ENCODE measurements at regions not wholly inside any gene's neighbourhood (a gene's known extent, or its start where the extent isn't known, plus 50 kb on each side); places are given as distances from the start of the nearest gene placed in this dataset.

DNA sequence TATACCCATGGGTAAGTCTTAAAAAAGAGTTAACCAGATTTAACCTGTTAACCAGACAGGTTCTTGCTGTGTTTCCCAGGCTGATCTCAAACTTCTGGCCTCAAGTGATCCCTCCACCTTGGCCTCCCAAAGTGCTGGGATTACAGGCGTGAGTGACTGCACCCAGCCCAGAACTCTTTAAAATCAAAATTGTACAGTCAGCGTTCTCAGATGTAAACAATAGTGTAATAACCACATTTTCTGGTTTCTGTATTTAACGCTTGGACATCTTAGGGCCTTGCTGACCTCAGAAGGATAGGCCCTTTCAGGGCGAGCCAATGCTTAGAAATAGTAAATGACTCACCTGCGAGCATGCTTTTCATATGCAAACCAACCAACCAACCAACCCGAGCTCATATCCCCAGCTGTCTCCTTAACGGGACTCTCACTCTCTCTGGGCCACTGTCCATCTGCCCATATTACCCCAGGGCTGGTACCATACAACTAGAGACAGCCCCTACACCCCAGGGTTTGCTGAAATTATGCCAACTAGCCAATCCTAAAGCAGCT is 415.0 kb upstream of the XYLT1 start:
- no peak overlapping the region for H3K27ac ChIP-seq
- no peaks in the 10 kb centered on the region for H3K4me1 ChIP-seq
- no peaks in the 10 kb centered on the region for H3K27me3 ChIP-seq
- H3K36me3 ChIP-seq (ENCODE audit: low read depth, missing control alignments): no peaks in the 10 kb centered on the region
- no peaks in the 10 kb centered on the region for H3K9me3 ChIP-seq
- TF ChIP-seq, protein P1, sequence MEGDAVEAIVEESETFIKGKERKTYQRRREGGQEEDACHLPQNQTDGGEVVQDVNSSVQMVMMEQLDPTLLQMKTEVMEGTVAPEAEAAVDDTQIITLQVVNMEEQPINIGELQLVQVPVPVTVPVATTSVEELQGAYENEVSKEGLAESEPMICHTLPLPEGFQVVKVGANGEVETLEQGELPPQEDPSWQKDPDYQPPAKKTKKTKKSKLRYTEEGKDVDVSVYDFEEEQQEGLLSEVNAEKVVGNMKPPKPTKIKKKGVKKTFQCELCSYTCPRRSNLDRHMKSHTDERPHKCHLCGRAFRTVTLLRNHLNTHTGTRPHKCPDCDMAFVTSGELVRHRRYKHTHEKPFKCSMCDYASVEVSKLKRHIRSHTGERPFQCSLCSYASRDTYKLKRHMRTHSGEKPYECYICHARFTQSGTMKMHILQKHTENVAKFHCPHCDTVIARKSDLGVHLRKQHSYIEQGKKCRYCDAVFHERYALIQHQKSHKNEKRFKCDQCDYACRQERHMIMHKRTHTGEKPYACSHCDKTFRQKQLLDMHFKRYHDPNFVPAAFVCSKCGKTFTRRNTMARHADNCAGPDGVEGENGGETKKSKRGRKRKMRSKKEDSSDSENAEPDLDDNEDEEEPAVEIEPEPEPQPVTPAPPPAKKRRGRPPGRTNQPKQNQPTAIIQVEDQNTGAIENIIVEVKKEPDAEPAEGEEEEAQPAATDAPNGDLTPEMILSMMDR (IDR thresholded peaks at IDR 0.05): no peak
- TF ChIP-seq POLR2A (IDR thresholded peaks at IDR 0.05): no peak
- intact Hi-C loops (cut with DNase I; ENCODE audit: low total_unique reads): no loop called here
- no peak for DNase-seq
- WGBS, 2 donors: 83% methylated on average over 7 of the region's 7 CpGs
- H3K4me3 ChIP-seq: no peak overlapping the region

DNA sequence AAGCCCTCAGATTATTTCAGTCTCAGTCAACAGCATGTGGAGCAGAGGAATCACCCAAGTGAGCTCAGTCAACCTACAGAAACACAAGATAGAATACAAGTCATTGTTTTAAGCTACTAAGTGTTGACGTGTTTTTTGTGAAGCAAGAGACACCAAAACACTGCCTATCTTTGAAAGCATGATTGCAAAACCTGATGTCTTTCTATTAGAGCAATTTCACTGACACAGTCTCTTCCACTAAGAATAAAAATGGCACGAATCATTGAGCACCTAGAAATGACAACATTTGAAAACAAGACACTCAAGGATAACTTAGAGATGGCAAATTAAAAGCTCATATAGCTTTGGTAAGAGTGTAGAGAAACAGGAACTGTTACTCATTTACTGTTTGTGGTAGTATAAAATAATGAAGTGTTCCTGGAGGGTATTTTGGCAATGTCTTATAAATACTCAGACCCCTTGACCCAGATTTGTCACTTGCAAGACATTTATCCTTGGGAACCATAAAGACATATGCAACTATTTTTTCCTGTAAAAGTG is 407.1 kb upstream of the XYLT1 start:
- H3K4me1 ChIP-seq: no peaks in the 10 kb centered on the region
- 83 to 86% methylated on average over 2 of the region's 2 CpGs for WGBS, 2 donors
- H3K27ac ChIP-seq: no peak overlapping the region
- H3K27me3 ChIP-seq: no peaks in the 10 kb centered on the region
- no peaks in the 10 kb centered on the region for H3K9me3 ChIP-seq
- intact Hi-C loops (cut with DNase I; ENCODE audit: low total_unique reads): no loop called here
- no peak overlapping the region for H3K4me3 ChIP-seq
- TF ChIP-seq POLR2A (IDR thresholded peaks at IDR 0.05): no peak
- TF ChIP-seq, protein P1 (IDR thresholded peaks at IDR 0.05): no peak
- no peak for DNase-seq
- no peaks in the 10 kb centered on the region for H3K36me3 ChIP-seq (ENCODE audit: low read depth, missing control alignments)

DNA sequence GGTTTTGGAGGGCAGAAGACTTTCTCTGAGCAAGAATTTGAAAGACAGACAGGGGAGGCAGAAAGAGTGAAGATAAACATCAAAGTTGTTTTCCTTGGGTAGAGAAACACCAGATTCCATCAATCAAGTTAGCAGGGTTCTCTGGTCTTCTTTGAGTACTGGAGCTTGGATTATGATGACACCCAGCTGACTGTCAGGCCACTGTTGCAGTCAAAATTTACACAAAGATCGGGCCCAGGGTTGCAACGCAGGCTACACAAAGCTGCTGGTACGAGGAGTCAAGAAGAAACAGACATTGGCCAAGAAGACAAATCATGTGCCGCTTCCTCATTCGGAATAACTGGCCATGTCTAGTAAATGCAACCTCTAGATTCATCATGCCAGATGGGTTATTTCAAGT is 396.2 kb upstream of the XYLT1 start:
- WGBS, 2 donors: 41 to 44% methylated on average over 5 of the region's 5 CpGs
- H3K36me3 ChIP-seq (ENCODE audit: low read depth, missing control alignments): no peaks in the 10 kb centered on the region
- H3K4me1 ChIP-seq: no peaks in the 10 kb centered on the region
- no peaks in the 10 kb centered on the region for H3K27me3 ChIP-seq
- TF ChIP-seq, protein P1 (IDR thresholded peaks at IDR 0.05): no peak
- TF ChIP-seq POLR2A (IDR thresholded peaks at IDR 0.05): no peak
- H3K4me3 ChIP-seq: no peak overlapping the region
- H3K27ac ChIP-seq: no peak overlapping the region
- intact Hi-C loops (cut with DNase I; ENCODE audit: low total_unique reads): no loop called here
- no peak for DNase-seq
- H3K9me3 ChIP-seq: no peaks in the 10 kb centered on the region

DNA sequence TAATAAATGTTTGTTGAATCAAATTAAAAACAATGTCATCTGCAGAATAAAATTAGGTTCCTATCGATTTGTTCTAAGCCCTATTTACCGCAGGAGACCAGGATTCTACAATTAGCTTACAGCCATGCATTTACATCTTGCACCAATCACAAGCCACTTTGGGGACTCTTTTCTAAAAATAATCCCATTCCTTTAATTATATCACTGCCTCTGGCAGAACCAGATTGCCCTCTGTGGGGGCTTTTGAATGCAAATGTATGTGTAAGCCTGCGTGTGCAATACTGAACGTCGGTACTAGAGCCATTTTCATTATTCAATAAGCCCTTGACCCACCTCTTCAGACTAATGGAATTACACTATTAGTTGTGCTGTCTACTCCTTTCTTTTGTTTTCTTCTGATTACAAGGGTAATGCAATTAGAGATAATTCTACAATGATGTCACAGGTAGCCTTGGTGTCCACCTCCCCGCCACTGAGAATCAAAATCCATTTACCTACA is 391.3 kb upstream of the XYLT1 start:
- no peaks in the 10 kb centered on the region for H3K27me3 ChIP-seq
- intact Hi-C loops (cut with DNase I; ENCODE audit: low total_unique reads): no loop called here
- H3K9me3 ChIP-seq: no peaks in the 10 kb centered on the region
- H3K27ac ChIP-seq: no peak overlapping the region
- H3K4me1 ChIP-seq: no peaks in the 10 kb centered on the region
- no peaks in the 10 kb centered on the region for H3K36me3 ChIP-seq (ENCODE audit: low read depth, missing control alignments)
- TF ChIP-seq POLR2A (IDR thresholded peaks at IDR 0.05): no peak
- TF ChIP-seq, protein P1 (IDR thresholded peaks at IDR 0.05): no peak
- WGBS, 2 donors: 91 to 95% methylated on average over 6 of the region's 6 CpGs
- no peak overlapping the region for H3K4me3 ChIP-seq
- no peak for DNase-seq

DNA sequence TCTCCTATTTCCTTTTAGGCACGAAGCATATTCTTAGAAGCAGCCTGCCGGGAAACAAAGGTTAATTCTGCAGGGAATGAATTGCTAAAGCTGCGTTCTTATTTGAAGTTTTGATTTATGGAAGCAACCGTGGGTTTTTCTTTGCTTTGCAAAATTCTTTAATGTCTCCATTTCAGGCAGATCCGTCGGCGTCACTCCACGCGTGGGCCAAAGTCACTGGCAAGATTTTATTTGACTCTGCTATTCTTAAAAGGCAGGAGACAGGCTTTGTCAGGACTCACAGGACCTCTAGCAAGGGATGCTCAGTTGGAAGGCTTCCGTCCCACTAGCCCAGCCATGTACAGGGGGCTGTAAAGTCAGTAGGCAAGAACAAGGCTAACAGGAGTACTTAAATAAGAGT is 387.3 kb upstream of the XYLT1 start:
- intact Hi-C loops (cut with DNase I; ENCODE audit: low total_unique reads): no loop called here
- 50 to 56% methylated on average over 10 of the region's 10 CpGs for WGBS, 2 donors
- H3K4me1 ChIP-seq: no peaks in the 10 kb centered on the region

More for the DNA sequence above, 387.3 kb upstream of the XYLT1 start:
- no peak overlapping the region for H3K27ac ChIP-seq
- H3K36me3 ChIP-seq (ENCODE audit: low read depth, missing control alignments): no peaks in the 10 kb centered on the region
- H3K4me3 ChIP-seq: no peak overlapping the region
- no peaks in the 10 kb centered on the region for H3K27me3 ChIP-seq
- no peak for DNase-seq
- TF ChIP-seq, protein P1 (IDR thresholded peaks at IDR 0.05): no peak
- TF ChIP-seq POLR2A (IDR thresholded peaks at IDR 0.05): no peak
- H3K9me3 ChIP-seq: no peaks in the 10 kb centered on the region
